ENCODE measurements at regions not wholly inside any gene's neighbourhood (a gene's known extent, or its start where the extent isn't known, plus 50 kb on each side); places are given as distances from the start of the nearest gene placed in this dataset.
"Not testable (repeated sequence)": the region's sequence is repeated elsewhere in the genome, so short reads cannot be mapped to it uniquely, and the experiment has no call there.

DNA sequence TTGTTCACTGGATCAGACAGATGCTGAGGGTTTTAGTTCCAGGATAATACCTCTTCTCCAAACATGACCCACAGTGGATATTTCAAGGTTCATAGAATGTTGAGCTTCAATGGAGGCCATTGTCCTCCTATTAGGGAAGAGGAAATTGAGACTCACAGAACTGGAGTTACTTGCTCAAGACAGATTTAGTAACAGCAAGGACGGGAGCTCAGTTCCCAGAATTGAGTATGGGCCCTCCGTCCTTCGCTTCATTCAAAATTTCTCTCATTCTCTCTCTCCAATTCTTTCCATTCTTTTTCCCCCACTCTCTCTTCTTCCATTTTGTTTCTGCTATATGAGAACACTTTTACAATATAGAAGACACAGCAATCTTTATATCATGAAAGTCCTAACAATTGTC, 94.0 kb downstream of the DNAJB9 start:
- Histone ChIP-seq H3K4me3 (ENCODE audit: low read depth, low read length) (no peak overlapping the region), H3K27me3 (replicated peaks) (no peaks in the 10 kb centered on the region), H3K27ac (no peak overlapping the region), H3K36me3 (replicated peaks) (no peaks in the 10 kb centered on the region)
- DNase-seq: no peak
- in situ Hi-C loops (cut with HindIII; ENCODE audit: low pct_ligation_motif_present, low sequenced_read_pairs): no loop called here
- TF ChIP-seq, protein P1, sequence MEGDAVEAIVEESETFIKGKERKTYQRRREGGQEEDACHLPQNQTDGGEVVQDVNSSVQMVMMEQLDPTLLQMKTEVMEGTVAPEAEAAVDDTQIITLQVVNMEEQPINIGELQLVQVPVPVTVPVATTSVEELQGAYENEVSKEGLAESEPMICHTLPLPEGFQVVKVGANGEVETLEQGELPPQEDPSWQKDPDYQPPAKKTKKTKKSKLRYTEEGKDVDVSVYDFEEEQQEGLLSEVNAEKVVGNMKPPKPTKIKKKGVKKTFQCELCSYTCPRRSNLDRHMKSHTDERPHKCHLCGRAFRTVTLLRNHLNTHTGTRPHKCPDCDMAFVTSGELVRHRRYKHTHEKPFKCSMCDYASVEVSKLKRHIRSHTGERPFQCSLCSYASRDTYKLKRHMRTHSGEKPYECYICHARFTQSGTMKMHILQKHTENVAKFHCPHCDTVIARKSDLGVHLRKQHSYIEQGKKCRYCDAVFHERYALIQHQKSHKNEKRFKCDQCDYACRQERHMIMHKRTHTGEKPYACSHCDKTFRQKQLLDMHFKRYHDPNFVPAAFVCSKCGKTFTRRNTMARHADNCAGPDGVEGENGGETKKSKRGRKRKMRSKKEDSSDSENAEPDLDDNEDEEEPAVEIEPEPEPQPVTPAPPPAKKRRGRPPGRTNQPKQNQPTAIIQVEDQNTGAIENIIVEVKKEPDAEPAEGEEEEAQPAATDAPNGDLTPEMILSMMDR (IDR thresholded peaks at IDR 0.05; ENCODE audit: low read depth, low read length, missing control alignments): no peak

DNA sequence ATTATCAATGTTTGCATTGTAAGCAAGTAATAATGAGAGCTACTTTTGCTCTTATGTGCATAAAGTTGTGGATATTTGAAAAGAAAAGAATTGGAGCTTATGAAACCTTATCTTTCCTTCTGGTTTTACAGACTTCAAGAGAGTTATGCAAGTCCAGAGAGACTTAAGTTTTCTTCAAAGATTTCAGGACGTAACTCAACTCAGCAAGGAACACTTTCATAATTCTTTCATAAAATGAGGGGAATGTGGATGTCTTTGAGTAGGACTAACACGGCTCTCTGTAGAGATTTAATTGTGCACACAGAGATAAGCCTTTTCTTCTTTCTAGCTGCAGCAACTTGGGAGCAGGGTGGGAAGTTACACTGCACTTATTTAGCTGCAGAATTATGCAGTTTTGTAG, 97.5 kb downstream of the DNAJB9 start:
- TF ChIP-seq, protein P1 (IDR thresholded peaks at IDR 0.05; ENCODE audit: low read depth, low read length, missing control alignments): no peak
- in situ Hi-C loops (cut with HindIII; ENCODE audit: low pct_ligation_motif_present, low sequenced_read_pairs): no loop called here

DNA sequence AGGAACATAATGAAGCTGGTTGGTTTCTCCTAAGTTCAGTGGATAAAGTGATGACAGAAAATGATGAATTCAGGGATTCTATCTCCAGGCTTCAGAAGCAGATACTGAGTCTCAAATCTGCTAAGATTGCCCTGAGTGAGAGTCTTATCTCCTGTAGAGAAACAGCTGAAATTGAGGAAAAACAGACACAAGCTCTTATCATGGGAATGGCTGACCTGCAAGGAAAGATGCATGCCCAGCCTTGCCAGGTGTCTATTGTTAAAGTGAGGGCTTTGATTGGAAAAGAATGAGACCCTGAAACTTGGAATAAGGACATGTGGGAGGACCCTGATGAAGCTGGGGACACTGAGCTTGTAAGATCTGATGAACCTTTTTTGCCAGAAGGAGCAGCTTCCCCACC, 100.3 kb downstream of the DNAJB9 start:
- H3K27ac ChIP-seq: no peak overlapping the region
- no peaks in the 10 kb centered on the region for H3K36me3 ChIP-seq (replicated peaks)
- in situ Hi-C loops (cut with HindIII; ENCODE audit: low pct_ligation_motif_present, low sequenced_read_pairs): no loop called here
- no peaks in the 10 kb centered on the region for H3K27me3 ChIP-seq (replicated peaks)
- TF ChIP-seq, protein P1 (IDR thresholded peaks at IDR 0.05; ENCODE audit: low read depth, low read length, missing control alignments): no peak
- DNase-seq: no peak
- no peak overlapping the region for H3K4me3 ChIP-seq (ENCODE audit: low read depth, low read length)

More for the DNA sequence above, 97.5 kb downstream of the DNAJB9 start:
- no peak overlapping the region for H3K27ac ChIP-seq
- no peaks in the 10 kb centered on the region for H3K36me3 ChIP-seq (replicated peaks)
- no peak overlapping the region for H3K4me3 ChIP-seq (ENCODE audit: low read depth, low read length)
- no peaks in the 10 kb centered on the region for H3K27me3 ChIP-seq (replicated peaks)
- no peak for DNase-seq

DNA sequence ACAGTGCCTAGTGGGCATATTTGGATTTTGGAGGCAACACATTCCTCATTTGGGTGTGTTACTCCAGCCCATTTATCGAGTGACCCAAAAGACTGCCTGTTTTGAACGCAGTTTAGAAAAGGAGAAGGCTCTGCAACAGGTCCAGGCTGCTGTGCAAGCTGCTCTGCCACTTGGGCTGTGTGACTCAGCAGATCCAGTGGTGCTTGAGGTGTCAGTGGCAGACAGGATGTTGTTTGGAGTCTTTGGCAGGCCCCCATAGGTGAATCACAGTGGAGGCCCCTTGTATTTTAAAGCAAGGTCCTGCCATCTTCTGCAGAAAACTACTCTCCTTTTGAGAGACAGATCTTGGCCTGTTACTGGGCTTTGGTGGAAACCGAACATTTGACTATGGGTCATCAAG, 104.0 kb downstream of the DNAJB9 start:
- H3K27ac ChIP-seq; DNase-seq; H3K36me3 ChIP-seq (replicated peaks); H3K27me3 ChIP-seq (replicated peaks); in situ Hi-C loops (cut with HindIII; ENCODE audit: low pct_ligation_motif_present, low sequenced_read_pairs); H3K4me3 ChIP-seq (ENCODE audit: low read depth, low read length): not testable (repeated sequence)

DNA sequence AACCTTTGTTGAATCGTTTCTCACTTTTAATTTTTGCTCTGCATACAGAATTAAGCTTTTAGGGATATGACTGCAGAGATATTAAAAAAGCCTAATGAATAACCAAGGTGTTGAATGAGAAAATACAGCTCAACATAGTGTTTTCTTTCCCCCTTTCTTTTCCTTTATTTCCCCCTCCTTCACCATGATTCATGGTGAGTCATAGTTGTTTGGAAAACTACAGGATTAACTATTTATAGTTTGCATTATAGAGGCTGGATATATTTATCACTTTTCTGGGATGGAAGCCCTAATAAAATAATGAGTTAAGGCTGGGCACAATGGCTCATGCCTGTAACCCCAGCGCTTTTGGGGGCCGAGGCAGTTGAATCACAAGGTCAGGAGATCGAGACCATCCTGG, 115.0 kb downstream of the DNAJB9 start:
- in situ Hi-C loops (cut with HindIII; ENCODE audit: low pct_ligation_motif_present, low sequenced_read_pairs): no loop called here
- Histone ChIP-seq H3K36me3 (replicated peaks) (no peaks in the 10 kb centered on the region), H3K27me3 (replicated peaks) (no peaks in the 10 kb centered on the region), H3K27ac (no peak overlapping the region), H3K4me3 (ENCODE audit: low read depth, low read length) (no peak overlapping the region)
- no peak for DNase-seq
- TF ChIP-seq, protein P1 (IDR thresholded peaks at IDR 0.05; ENCODE audit: low read depth, low read length, missing control alignments): no peak

DNA sequence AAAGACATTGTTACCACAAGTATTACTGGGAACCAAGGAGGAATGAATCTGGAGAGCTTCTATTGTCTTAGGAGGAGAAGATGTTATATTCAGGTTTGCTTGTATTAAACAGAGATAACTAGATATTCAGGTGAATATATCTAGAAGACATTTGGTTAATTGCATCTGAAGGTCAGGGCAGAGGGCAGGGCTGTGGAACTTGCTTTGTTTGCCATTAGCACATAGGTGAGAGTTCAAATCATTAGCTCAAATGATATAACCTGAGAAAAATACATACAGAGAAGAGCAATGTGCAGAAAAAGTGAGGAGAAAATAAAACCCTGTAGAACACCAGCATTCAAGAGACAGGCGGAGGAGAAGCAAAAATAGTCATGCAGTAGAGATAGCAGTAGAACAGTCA, 116.8 kb downstream of the DNAJB9 start:
- no peak for DNase-seq
- in situ Hi-C loops (cut with HindIII; ENCODE audit: low pct_ligation_motif_present, low sequenced_read_pairs): no loop called here
- H3K4me3 ChIP-seq (ENCODE audit: low read depth, low read length): no peak overlapping the region
- no peaks in the 10 kb centered on the region for H3K27me3 ChIP-seq (replicated peaks)
- no peak overlapping the region for H3K27ac ChIP-seq
- H3K36me3 ChIP-seq (replicated peaks): no peaks in the 10 kb centered on the region
- TF ChIP-seq, protein P1 (IDR thresholded peaks at IDR 0.05; ENCODE audit: low read depth, low read length, missing control alignments): no peak
